IMR-90 (cell line): ENCODE measurements at regions not wholly inside any gene's neighbourhood (a gene's known extent, or its start where the extent isn't known, plus 50 kb on each side); places are given as distances from the start of the nearest gene placed in this dataset.

Experiments used
- ATAC-seq: fragments of 200-7000 bp; cut with Tn5 transposase; 2 replicates; pipeline ENCODE4 v1.9.1; 2020; ENCODE audit warnings: low read depth, mild to moderate bottlenecking, moderate library complexity
- BruUV-seq: library from RNA; stranded (reverse); fragments of 400-500 nt; replicated peaks from 2 replicates; lab custom pipeline; 2021; lab: Mats Ljungman, UMichigan
- CTCF ChIA-PET: fragments of 300-600 bp; formaldehyde crosslinking; extraction: SDS; loops from one replicate; lab custom pipeline; 2021; ENCODE audit warnings: antibody characterized with exemption; lab: Yijun Ruan, JAX
- POLR2A ChIA-PET: fragments of 300-600 bp; sonication (Branson Sonifier 250); formaldehyde crosslinking; loops from one replicate; lab custom pipeline; 2022; ENCODE audit warnings: antibody characterized with exemption; ENCODE audit not compliant: unreplicated experiment; lab: Charles Lee
- DNase-seq: peaks from one replicate; pipeline ENCODE4 v3.0.0; 2013
- H2AFZ ChIP-seq: replicated peaks from 2 replicates; pipeline ENCODE3; 2013; ENCODE audit warnings: low read length, mild to moderate bottlenecking; ENCODE audit not compliant: poor library complexity
- H2AK5ac ChIP-seq: 2 replicates; pipeline ENCODE4 v1.6.1; 2013; ENCODE audit warnings: low read depth, low read length, inconsistent platforms
- H2AK9ac ChIP-seq: replicated peaks from 2 replicates; pipeline ENCODE3; 2013; ENCODE audit warnings: mild to moderate bottlenecking, low read depth, low read length, moderate library complexity; ENCODE audit not compliant: poor library complexity
- H2BK120ac ChIP-seq: 2 replicates; pipeline ENCODE4 v1.6.1; 2013; ENCODE audit warnings: low read depth, low read length, inconsistent platforms
- H2BK15ac ChIP-seq: 3 replicates; pipeline ENCODE4 v1.6.1; 2013; ENCODE audit warnings: low read depth, low read length, inconsistent platforms
- H2BK20ac ChIP-seq: 2 replicates; pipeline ENCODE4 v1.6.1; 2013; ENCODE audit warnings: low read depth, mild to moderate bottlenecking, inconsistent platforms, low read length, moderate library complexity
- H2BK5ac ChIP-seq: 2 replicates; pipeline ENCODE4 v1.6.1; 2013; ENCODE audit warnings: mild to moderate bottlenecking, low read depth, low read length, inconsistent platforms; ENCODE audit not compliant: poor library complexity, severe bottlenecking
- H3K14ac ChIP-seq: replicated peaks from 2 replicates; pipeline ENCODE4 v1.6.1; 2013; ENCODE audit warnings: low read depth, low read length, inconsistent platforms
- H3K18ac ChIP-seq: 2 replicates; pipeline ENCODE4 v1.6.1; 2013; ENCODE audit warnings: low read depth, low read length, control low read depth
- H3K23ac ChIP-seq: 2 replicates; pipeline ENCODE4 v1.6.1; 2013; ENCODE audit warnings: low read depth, low read length, inconsistent platforms
- H3K27ac ChIP-seq: 2 replicates; pipeline ENCODE4 v1.5.1; 2013; ENCODE audit warnings: mild to moderate bottlenecking, control low read depth, low read length; ENCODE audit not compliant: insufficient read depth
- H3K27me3 ChIP-seq: 2 replicates; pipeline ENCODE4 v1.6.1; 2013; ENCODE audit warnings: low read length; ENCODE audit not compliant: control insufficient read depth, insufficient read depth
- H3K36me3 ChIP-seq: 2 replicates; pipeline ENCODE4 v1.6.1; 2013; ENCODE audit warnings: low read length, mixed read lengths; ENCODE audit not compliant: control insufficient read depth, insufficient read depth
- H3K4ac ChIP-seq: 2 replicates; pipeline ENCODE4 v1.6.1; 2013; ENCODE audit warnings: low read depth, low read length, inconsistent platforms
- H3K4me1 ChIP-seq: 2 replicates; pipeline ENCODE4 v1.6.1; 2013; ENCODE audit warnings: low read length, mixed read lengths; ENCODE audit not compliant: control insufficient read depth, insufficient read depth
- H3K4me2 ChIP-seq: 2 replicates; pipeline ENCODE4 v1.6.1; 2013; ENCODE audit warnings: low read depth, mild to moderate bottlenecking, control low read depth, low read length, moderate library complexity
- H3K4me3 ChIP-seq: 2 replicates; pipeline ENCODE4 v1.5.1; 2013; ENCODE audit warnings: low read depth, mild to moderate bottlenecking, control low read depth, low read length, moderate library complexity; ENCODE audit not compliant: insufficient read depth
- H3K56ac ChIP-seq: 2 replicates; pipeline ENCODE4 v1.6.1; 2013; ENCODE audit warnings: low read length, inconsistent platforms; ENCODE audit not compliant: insufficient read depth; ENCODE audit errors: extremely low read depth
- H3K79me1 ChIP-seq, 2 experiments: 2 replicates each; pipeline ENCODE4 v1.6.1; 2013; ENCODE audit warnings: low read length in 2 of 2, inconsistent platforms in 1 of 2, low read depth in 1 of 2
- H3K9ac ChIP-seq: 2 replicates; pipeline ENCODE4 v1.6.1; 2013; ENCODE audit warnings: low read depth, low read length, control low read depth
- H3K9me1 ChIP-seq: 2 replicates; pipeline ENCODE4 v1.6.1; 2013; ENCODE audit warnings: low read length, inconsistent platforms; ENCODE audit not compliant: insufficient read depth
- H3K9me3 ChIP-seq: 2 replicates; pipeline ENCODE4 v1.6.1; 2013; ENCODE audit warnings: low read length; ENCODE audit not compliant: control insufficient read depth, insufficient read depth
- H4K20me1 ChIP-seq: 2 replicates; pipeline ENCODE4 v1.6.1; 2013; ENCODE audit warnings: low read length, inconsistent platforms; ENCODE audit not compliant: insufficient read depth
- H4K5ac ChIP-seq: 2 replicates; pipeline ENCODE4 v1.6.1; 2013; ENCODE audit warnings: mild to moderate bottlenecking, low read depth, low read length, control low read depth
- H4K8ac ChIP-seq, 2 experiments: 2 replicates each; pipeline ENCODE4 v1.6.1; 2013; ENCODE audit warnings: low read depth in 2 of 2, low read length in 2 of 2, control low read depth in 1 of 2, inconsistent platforms in 1 of 2
- H4K91ac ChIP-seq: 2 replicates; pipeline ENCODE4 v1.6.1; 2013; ENCODE audit warnings: low read depth, low read length, inconsistent platforms; ENCODE audit not compliant: insufficient read depth
- MAFK ChIP-seq: IDR thresholded peaks from 2 replicates; pipeline ENCODE4 v1.6.1; 2012; ENCODE audit warnings: low read depth, low read length, improper control_type of control experiment
- POLR2A ChIP-seq: IDR thresholded peaks from 2 replicates; pipeline ENCODE4 v1.6.1; 2012; ENCODE audit warnings: mild to moderate bottlenecking, low read depth, low read length
- WGBS, 2 experiments: methylation state at CpG; one replicate each; pipeline versions ENCODE4 v1.1.5 to v1.1.7; 2013; ENCODE audit warnings: missing lambda C conversion rate in 2 of 2; ENCODE audit not compliant: insufficient read length in 1 of 2; ENCODE audit errors: extremely low coverage in 2 of 2; 5-methylcytosine and 5-hydroxymethylcytosine counted together
- dilution Hi-C: fragments of 300-500 bp; cut with HindIII; formaldehyde crosslinking; loops from one replicate; pipeline ENCODE4 v1.14.3; 2018; ENCODE audit warnings: low sequenced_read_pairs; ENCODE audit not compliant: unreplicated experiment
- in situ Hi-C: fragments of 300-500 bp; cut with MboI; formaldehyde crosslinking; loops from 3 replicates; pipeline ENCODE4 v1.14.3; 2019; ENCODE audit warnings: low sequenced_read_pairs, inconsistent platforms, mixed read lengths
- intact Hi-C: fragments of 100-400 bp; cut with micrococcal nuclease; formaldehyde crosslinking; loops from 2 replicates; pipeline ENCODE4 v1.10.0; 2022

DNA sequence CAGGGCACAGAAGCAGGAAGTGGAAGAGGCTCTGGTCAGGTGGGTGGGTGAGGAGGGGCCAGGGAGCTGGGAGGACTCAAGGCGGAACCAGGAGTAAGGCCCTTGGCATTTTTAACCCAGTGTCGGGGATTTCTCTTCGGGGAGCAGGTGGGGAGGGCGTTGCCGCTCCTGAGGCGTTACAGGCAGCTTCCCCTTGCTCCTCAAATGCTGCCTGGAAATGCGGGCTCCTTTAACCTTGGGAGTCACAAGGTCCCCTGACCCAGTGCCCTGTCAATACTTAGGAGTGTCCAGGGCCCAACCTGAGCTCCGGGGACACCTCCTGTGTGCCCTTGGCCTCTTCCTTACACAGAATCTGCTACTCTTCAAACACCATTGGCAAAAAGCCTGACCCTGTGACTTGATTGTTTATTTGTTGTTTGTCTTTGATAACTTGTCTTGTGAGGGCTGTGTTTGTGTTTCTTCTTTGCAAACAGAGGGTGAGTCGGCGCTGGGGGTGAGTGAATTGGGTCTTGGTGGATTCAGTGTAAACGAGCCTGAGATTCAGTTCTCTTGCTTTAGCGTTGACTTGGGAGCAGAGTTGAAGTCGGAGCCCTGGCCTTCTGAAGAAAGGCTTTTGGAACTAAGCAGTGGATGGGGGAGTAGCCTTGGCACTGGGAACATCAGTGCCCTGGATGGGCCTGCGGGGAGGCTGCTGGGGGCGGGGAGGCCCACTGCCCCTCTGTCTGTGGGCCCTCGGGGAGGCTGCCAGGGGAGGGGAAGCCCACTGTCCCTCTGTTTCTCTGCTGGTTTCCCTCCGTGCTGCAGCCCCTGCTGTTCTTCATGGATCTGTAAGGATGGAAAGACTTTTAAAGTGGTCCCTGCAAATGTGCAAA, 300.7 kb upstream of the IRX4 start:
- no peaks in the 10 kb centered on the region for H3K36me3 ChIP-seq
- ChIA-PET CTCF (no interaction called here), POLR2A (no interaction called here)
- intact Hi-C loops: no loop called here
- BruUV-seq: no TSS peak
- DNase-seq (no peak), ATAC-seq (no peak)
- no peak overlapping the region for H3K9ac ChIP-seq
- no peak overlapping the region for H3K4me2 ChIP-seq
- in situ Hi-C loops: no loop called here
- H4K91ac ChIP-seq: no peak overlapping the region
- H3K9me3 ChIP-seq: peaks cover 46% of the 10 kb centered on the region
- H3K27ac ChIP-seq: no peak overlapping the region
- no peak overlapping the region for H2AK5ac ChIP-seq
- dilution Hi-C loops: no loop called here
- no peaks in the 10 kb centered on the region for H3K4me1 ChIP-seq
- H4K20me1 ChIP-seq: no peaks in the 10 kb centered on the region
- H3K14ac ChIP-seq: no peak overlapping the region
- no peak overlapping the region for H3K56ac ChIP-seq
- no peak overlapping the region for H4K5ac ChIP-seq
- H3K23ac ChIP-seq: no peak overlapping the region
- no peak overlapping the region for H3K4ac ChIP-seq
- H3K79me1 ChIP-seq: no peaks in the 10 kb centered on the region
- H2BK120ac ChIP-seq: no peak overlapping the region
- WGBS, 2 experiments: 29% methylated on average over 4 of the region's 17 CpGs; no CpG with 5 or more reads in 1 of the 2 experiments
- TF ChIP-seq POLR2A (no peak), MAFK (no peak)
- no peak overlapping the region for H2BK20ac ChIP-seq
- no peak overlapping the region for H4K8ac ChIP-seq
- H2AK9ac ChIP-seq: no peak overlapping the region
- H3K4me3 ChIP-seq: no peak overlapping the region
- H2BK15ac ChIP-seq: no peak overlapping the region
- H3K9me1 ChIP-seq: no peaks in the 10 kb centered on the region
- H2BK5ac ChIP-seq: no peak overlapping the region
- no peak overlapping the region for H3K18ac ChIP-seq
- H2AFZ ChIP-seq: no peak overlapping the region
- H3K27me3 ChIP-seq: no peaks in the 10 kb centered on the region
